ENCODE measurements at regions not wholly inside any gene's neighbourhood (a gene's known extent, or its start where the extent isn't known, plus 50 kb on each side); places are given as distances from the start of the nearest gene placed in this dataset.

- no peaks in the 10 kb centered on the region for H3K27me3 ChIP-seq (ENCODE audit: insufficient read depth, low read length)
- no peak overlapping the region for H3K4me3 ChIP-seq (replicated peaks in 1 of 2; ENCODE audit: low read depth in 1 of 2, low read length in 2 of 2)
- no peaks in the 10 kb centered on the region for H4K20me1 ChIP-seq (ENCODE audit: insufficient read depth)
- no peak overlapping the region for H2AFZ ChIP-seq (ENCODE audit: low read depth, low read length, poor library complexity, severe bottlenecking)
- RAD21 ChIA-PET (ENCODE audit: low non-redundant PET in 1 of 2, low total read pairs in 2 of 2, uncharacterized antibody in 2 of 2, unreplicated experiment in 2 of 2): no interaction called here
- DNase-seq (ENCODE audit: low read depth, low spot score) (no peak), ATAC-seq (no peak)
- H3K9me3 ChIP-seq (ENCODE audit: control insufficient read depth in 1 of 2, insufficient read depth in 1 of 2, low read depth in 1 of 2, low read length in 2 of 2): no peaks in the 10 kb centered on the region
- no peak overlapping the region for H3K4me2 ChIP-seq (ENCODE audit: low read length)
- H3K79me2 ChIP-seq (ENCODE audit: insufficient read depth, low read length): no peaks in the 10 kb centered on the region
- H3K9me2 ChIP-seq (ENCODE audit: insufficient read depth): no peaks in the 10 kb centered on the region
- TF ChIP-seq CBX3 (IDR thresholded peaks at IDR 0.05; ENCODE audit: low read depth) (no peak), ATF3 (IDR thresholded peaks at IDR 0.05) (no peak), POLR2A (IDR thresholded peaks at IDR 0.05; ENCODE audit: borderline replicate concordance, extremely low read depth, insufficient read depth, insufficient read length) (no peak), YY1 (IDR thresholded peaks at IDR 0.05; ENCODE audit: extremely low read depth, insufficient replicate concordance, low read depth, low read length) (no peak), ELF1 (IDR thresholded peaks at IDR 0.05; ENCODE audit: borderline replicate concordance, low read depth) (no peak), SIN3A (IDR thresholded peaks at IDR 0.05; ENCODE audit: low read depth) (no peak), SRF (IDR thresholded peaks at IDR 0.05; ENCODE audit: low read depth) (no peak), FOSL1 (IDR thresholded peaks at IDR 0.05; ENCODE audit: low read depth) (no peak), POLR2AphosphoS5 (IDR thresholded peaks at IDR 0.05; ENCODE audit: low read depth, low read length) (no peak), MAX (IDR thresholded peaks at IDR 0.05) (no peak), REST (IDR thresholded peaks at IDR 0.05; ENCODE audit: low read depth) (no peak), SP1 (IDR thresholded peaks at IDR 0.05; ENCODE audit: low read depth) (no peak), ZFX (IDR thresholded peaks at IDR 0.05) (no peak), EZH2phosphoT487 (IDR thresholded peaks at IDR 0.05; ENCODE audit: borderline replicate concordance) (no peak), TCF7L2 (IDR thresholded peaks at IDR 0.05; ENCODE audit: borderline replicate concordance, extremely low read depth, insufficient read depth, insufficient read length) (no peak)
- no peak overlapping the region for H3K9ac ChIP-seq (ENCODE audit: low read length)
- CTCF ChIA-PET: interaction anchor here (0.8 to 1.1 kb wide), 2 partner anchors 18 to 508 kb away, joined by 4 to 6 read pairs; no protein-coding TSS in a partner anchor
- peaks cover 4 to 8% of the 10 kb centered on the region in 2 experiments for H3K4me1 ChIP-seq (ENCODE audit: control insufficient read depth in 1 of 2, insufficient read depth in 2 of 2, low read length in 2 of 2)
- no peak overlapping the region for H3K27ac ChIP-seq (ENCODE audit: low read depth, low read length)
- no peaks in the 10 kb centered on the region for H3K36me3 ChIP-seq (ENCODE audit: control insufficient read depth in 1 of 2, insufficient read depth in 2 of 2, low read length in 2 of 2)
- intact Hi-C loops (cut with micrococcal nuclease): no loop called here
- POLR2A ChIA-PET: no interaction called here
- BruUV-seq (replicated peaks): no TSS peak
Measured at GRCh38 chr7:22578007-22578733, 78.2 kb upstream of the STEAP1B start.

Data from HCT116 (cell line).